AG09309 (cell line): ENCODE measurements at regions not wholly inside any gene's neighbourhood (a gene's known extent, or its start where the extent isn't known, plus 50 kb on each side); places are given as distances from the start of the nearest gene placed in this dataset.

Experiments used
- DNase-seq: peaks from one replicate; pipeline ENCODE4 v3.0.0-alpha.2; 2010; ENCODE audit warnings: low read depth
- H3K4me3 ChIP-seq: 2 replicates; pipeline ENCODE4 v1.5.1; 2011; ENCODE audit warnings: mild to moderate bottlenecking, low read depth, low read length, moderate library complexity; ENCODE audit not compliant: control insufficient read depth
- CTCF ChIP-seq: IDR thresholded peaks from 2 replicates; pipeline ENCODE4 v1.5.1; 2011; ENCODE audit warnings: mild to moderate bottlenecking, low read depth, low read length, inconsistent platforms; ENCODE audit not compliant: insufficient read depth, control insufficient read depth; ENCODE audit errors: missing control alignments

- no peak overlapping the region for H3K4me3 ChIP-seq
- DNase-seq: no peak
- no peak for TF ChIP-seq CTCF
Measured at GRCh38 chr6:56739836-56740815, 97.4 kb upstream of the DST start.

- TF ChIP-seq CTCF: no peak
- H3K4me3 ChIP-seq: no peak overlapping the region
- no peak for DNase-seq
Measured at GRCh38 chr6:56736804-56737203, 94.1 kb upstream of the DST start.

- H3K4me3 ChIP-seq: no peak overlapping the region
- DNase-seq: no peak
- no peak for TF ChIP-seq CTCF
Measured at GRCh38 chr6:56734335-56734734, 91.6 kb upstream of the DST start.

GRCh38 chr6:56733211-56733697 lies 90.6 kb upstream of the DST start:
- TF ChIP-seq CTCF: no peak
- no peak overlapping the region for H3K4me3 ChIP-seq
- DNase-seq: no peak

GRCh38 chr6:56732517-56732916 lies 89.8 kb upstream of the DST start:
- H3K4me3 ChIP-seq: no peak overlapping the region
- no peak for TF ChIP-seq CTCF
- DNase-seq: no peak

- DNase-seq: peak; percentile 46
- no peak for TF ChIP-seq CTCF
- H3K4me3 ChIP-seq: no peak overlapping the region
Measured at GRCh38 chr6:56730663-56731529, 88.2 kb upstream of the DST start.
